ENCODE measurements at regions not wholly inside any gene's neighbourhood (a gene's known extent, or its start where the extent isn't known, plus 50 kb on each side); places are given as distances from the start of the nearest gene placed in this dataset.
A peak's percentile ranks its signal among the peaks of the same experiment; 100 is the strongest.

DNA sequence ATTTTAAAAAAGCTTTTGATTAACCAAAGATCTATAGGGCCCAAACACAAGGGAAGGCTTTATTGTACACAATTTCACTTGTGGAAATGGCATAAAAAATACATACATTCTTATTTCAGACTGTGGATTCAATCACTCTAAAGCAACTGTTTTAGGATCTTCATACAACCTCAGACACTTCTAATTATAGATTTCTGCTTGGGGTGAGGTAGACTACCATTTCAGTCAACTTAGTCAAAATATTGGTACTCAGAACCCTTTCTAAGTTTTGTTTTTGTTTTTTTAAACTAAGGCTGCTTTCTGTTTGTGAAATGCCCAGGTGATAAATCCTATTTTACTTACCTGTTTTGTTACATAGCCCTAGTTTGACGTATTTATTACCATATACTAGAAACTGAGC lies 284.5 kb upstream of the RASA1 start:
- TF ChIP-seq, protein P1, sequence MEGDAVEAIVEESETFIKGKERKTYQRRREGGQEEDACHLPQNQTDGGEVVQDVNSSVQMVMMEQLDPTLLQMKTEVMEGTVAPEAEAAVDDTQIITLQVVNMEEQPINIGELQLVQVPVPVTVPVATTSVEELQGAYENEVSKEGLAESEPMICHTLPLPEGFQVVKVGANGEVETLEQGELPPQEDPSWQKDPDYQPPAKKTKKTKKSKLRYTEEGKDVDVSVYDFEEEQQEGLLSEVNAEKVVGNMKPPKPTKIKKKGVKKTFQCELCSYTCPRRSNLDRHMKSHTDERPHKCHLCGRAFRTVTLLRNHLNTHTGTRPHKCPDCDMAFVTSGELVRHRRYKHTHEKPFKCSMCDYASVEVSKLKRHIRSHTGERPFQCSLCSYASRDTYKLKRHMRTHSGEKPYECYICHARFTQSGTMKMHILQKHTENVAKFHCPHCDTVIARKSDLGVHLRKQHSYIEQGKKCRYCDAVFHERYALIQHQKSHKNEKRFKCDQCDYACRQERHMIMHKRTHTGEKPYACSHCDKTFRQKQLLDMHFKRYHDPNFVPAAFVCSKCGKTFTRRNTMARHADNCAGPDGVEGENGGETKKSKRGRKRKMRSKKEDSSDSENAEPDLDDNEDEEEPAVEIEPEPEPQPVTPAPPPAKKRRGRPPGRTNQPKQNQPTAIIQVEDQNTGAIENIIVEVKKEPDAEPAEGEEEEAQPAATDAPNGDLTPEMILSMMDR (IDR thresholded peaks at IDR 0.05) = no peak
- TF ChIP-seq EP300 (IDR thresholded peaks at IDR 0.05) (no peak), POLR2A (IDR thresholded peaks at IDR 0.05) (no peak)
- no peaks in the 10 kb centered on the region for H3K4me1 ChIP-seq
- H3K27ac ChIP-seq = no peak overlapping the region
- DNase-seq (ENCODE audit: low spot score in 2 of 2) = no peak
- H3K4me3 ChIP-seq = no peak overlapping the region
- H3K9me3 ChIP-seq = no peaks in the 10 kb centered on the region
- 64 to 76% methylated on average over 1 of the region's 1 CpG for WGBS, 2 donors
- H3K27me3 ChIP-seq = no peaks in the 10 kb centered on the region
- no peaks in the 10 kb centered on the region for H3K36me3 ChIP-seq

DNA sequence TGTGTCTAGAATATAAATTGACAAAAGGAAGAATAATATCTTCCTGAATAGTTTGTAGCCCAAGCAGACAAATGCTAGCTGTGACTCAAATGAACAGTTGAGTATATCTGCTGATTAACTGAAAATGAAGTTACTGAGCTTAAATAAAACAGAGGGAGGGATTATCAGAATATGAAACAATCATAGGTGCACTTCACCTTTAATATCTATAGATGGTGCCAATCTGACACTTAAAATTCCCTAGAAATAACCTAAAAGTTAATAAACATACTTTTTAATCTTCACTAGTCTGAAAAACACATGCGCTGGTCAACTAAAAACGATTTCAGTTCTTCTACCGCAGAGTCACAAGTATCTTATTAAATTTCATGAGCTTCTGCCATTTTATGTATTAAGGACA lies 280.8 kb upstream of the RASA1 start:
- Histone ChIP-seq H3K27me3 (no peaks in the 10 kb centered on the region), H3K36me3 (no peaks in the 10 kb centered on the region), H3K4me3 (no peak overlapping the region), H3K9me3 (no peaks in the 10 kb centered on the region), H3K27ac (no peak overlapping the region), H3K4me1 (no peaks in the 10 kb centered on the region)
- TF ChIP-seq EP300 (IDR thresholded peaks at IDR 0.05) (no peak), POLR2A (IDR thresholded peaks at IDR 0.05) (no peak)
- TF ChIP-seq, protein P1 (IDR thresholded peaks at IDR 0.05) = no peak
- 91 to 95% methylated on average over 3 of the region's 3 CpGs for whole genome bisulfite sequencing, 2 donors
- no peak for DNase-seq (ENCODE audit: low spot score in 2 of 2)

DNA sequence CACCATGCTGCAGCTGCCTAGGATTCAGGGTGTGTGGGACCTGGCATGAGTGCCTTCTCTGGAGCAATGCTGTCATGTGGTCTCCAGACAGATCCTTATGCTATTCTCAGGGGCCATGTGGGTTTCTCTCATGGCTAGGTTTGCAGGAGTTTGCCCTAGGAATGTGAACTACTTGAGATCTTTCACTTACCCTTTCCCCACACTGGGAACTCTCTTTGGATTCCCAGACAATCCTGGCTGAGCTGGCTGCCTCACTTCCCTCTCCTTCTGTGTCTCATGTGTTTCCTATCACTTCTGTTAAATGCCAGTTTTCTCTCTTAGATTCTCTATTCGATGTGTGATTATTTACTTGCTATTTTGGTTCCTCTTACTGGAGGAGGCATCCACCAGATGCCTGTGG lies 270.2 kb upstream of the RASA1 start:
- 26 to 55% methylated on average over 1 of the region's 1 CpG for WGBS, 2 donors
- no peaks in the 10 kb centered on the region for H3K9me3 ChIP-seq
- no peak overlapping the region for H3K27ac ChIP-seq
- no peak for TF ChIP-seq POLR2A (IDR thresholded peaks at IDR 0.05)
- TF ChIP-seq EP300 (IDR thresholded peaks at IDR 0.05) = no peak
- TF ChIP-seq, protein P1 (IDR thresholded peaks at IDR 0.05) = no peak
- H3K4me1 ChIP-seq = no peaks in the 10 kb centered on the region
- H3K27me3 ChIP-seq = no peaks in the 10 kb centered on the region
- H3K36me3 ChIP-seq = no peaks in the 10 kb centered on the region
- DNase-seq (ENCODE audit: low spot score in 2 of 2) = no peak
- H3K4me3 ChIP-seq = no peak overlapping the region

DNA sequence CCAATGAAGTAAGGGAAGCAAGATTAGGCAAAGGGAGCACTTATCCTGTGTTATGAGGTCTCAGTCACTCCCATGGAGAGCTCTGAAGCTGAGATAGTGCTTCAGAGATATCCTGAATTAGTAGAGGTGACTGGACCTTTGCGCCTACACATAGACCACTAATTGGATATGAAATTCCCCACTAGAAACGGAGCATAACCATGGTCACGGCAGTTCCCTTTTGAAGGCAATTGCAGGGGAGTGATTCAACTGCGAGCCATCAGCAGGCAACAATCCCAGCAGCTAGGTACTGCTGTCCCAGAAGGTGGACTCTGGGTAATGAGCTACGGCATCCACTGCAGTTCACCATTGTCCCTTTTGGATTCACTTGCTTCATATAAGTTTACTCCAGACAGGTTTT lies 267.7 kb upstream of the RASA1 start:
- Histone ChIP-seq H3K27me3 (no peaks in the 10 kb centered on the region), H3K9me3 (no peaks in the 10 kb centered on the region)
- 79 to 90% methylated on average over 5 of the region's 5 CpGs for WGBS, 2 donors

DNA sequence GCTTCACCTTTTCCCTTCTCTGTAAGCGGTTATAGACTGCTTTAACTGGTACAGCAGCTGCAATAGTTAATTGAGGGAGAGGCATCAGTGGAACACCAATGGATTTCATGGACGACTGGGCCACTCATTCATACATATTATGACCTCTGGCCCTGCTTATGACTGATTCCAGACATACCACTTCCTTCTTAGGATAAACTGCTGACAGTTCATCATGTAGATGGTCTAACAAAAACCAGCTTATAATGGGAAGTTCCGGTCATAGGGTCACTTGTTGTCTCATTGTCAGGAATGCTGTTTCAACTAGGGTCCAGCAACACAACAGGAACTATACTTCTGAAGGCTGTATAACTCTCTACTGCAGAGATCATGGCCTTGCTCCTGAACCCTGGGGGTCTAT lies 265.2 kb upstream of the RASA1 start:
- DNase-seq (ENCODE audit: low spot score in 2 of 2) = no peak
- Histone ChIP-seq H3K9me3 (no peaks in the 10 kb centered on the region), H3K27ac (no peak overlapping the region), H3K4me3 (no peak overlapping the region), H3K27me3 (no peaks in the 10 kb centered on the region), H3K36me3 (no peaks in the 10 kb centered on the region), H3K4me1 (no peaks in the 10 kb centered on the region)
- peak in 1 of 2 donors; percentile 33 for TF ChIP-seq EP300 (IDR thresholded peaks at IDR 0.05)
- TF ChIP-seq, protein P1 (IDR thresholded peaks at IDR 0.05) = no peak
- 32 to 42% methylated on average over 3 of the region's 3 CpGs for WGBS, 2 donors

More for the DNA sequence above, 267.7 kb upstream of the RASA1 start:
- H3K27ac ChIP-seq = no peak overlapping the region
- H3K4me3 ChIP-seq = no peak overlapping the region
- TF ChIP-seq EP300 (IDR thresholded peaks at IDR 0.05) = no peak
- TF ChIP-seq POLR2A (IDR thresholded peaks at IDR 0.05) = no peak
- TF ChIP-seq, protein P1 (IDR thresholded peaks at IDR 0.05) = no peak
- H3K36me3 ChIP-seq = no peaks in the 10 kb centered on the region
- no peak for DNase-seq (ENCODE audit: low spot score in 2 of 2)
- H3K4me1 ChIP-seq = no peaks in the 10 kb centered on the region
